ENCODE measurements at regions not wholly inside any gene's neighbourhood (a gene's known extent, or its start where the extent isn't known, plus 50 kb on each side); places are given as distances from the start of the nearest gene placed in this dataset.

DNA sequence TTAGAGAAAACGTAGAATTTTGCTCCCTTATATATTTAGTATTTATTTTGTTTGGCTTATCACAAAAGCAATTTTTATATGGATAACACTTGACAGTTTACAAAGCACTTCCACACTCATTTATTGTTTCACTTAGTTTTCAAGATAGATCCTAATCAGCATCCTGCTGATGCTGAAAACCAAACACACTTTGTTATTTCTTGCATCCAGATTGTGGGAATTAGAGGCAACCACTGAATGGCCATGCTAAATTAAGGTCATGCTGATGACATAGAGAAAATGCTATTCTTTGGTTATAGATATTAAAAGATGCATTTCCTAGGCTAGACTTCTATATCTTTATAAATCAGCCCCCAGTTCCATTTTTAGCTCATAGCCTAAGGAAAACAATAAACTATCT lies 474.1 kb upstream of the KCNMB2 start:
- TF ChIP-seq, protein P1, sequence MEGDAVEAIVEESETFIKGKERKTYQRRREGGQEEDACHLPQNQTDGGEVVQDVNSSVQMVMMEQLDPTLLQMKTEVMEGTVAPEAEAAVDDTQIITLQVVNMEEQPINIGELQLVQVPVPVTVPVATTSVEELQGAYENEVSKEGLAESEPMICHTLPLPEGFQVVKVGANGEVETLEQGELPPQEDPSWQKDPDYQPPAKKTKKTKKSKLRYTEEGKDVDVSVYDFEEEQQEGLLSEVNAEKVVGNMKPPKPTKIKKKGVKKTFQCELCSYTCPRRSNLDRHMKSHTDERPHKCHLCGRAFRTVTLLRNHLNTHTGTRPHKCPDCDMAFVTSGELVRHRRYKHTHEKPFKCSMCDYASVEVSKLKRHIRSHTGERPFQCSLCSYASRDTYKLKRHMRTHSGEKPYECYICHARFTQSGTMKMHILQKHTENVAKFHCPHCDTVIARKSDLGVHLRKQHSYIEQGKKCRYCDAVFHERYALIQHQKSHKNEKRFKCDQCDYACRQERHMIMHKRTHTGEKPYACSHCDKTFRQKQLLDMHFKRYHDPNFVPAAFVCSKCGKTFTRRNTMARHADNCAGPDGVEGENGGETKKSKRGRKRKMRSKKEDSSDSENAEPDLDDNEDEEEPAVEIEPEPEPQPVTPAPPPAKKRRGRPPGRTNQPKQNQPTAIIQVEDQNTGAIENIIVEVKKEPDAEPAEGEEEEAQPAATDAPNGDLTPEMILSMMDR (IDR thresholded peaks at IDR 0.05; ENCODE audit: insufficient read depth, missing control alignments): no peak
- FAIRE-seq: no peak
- DNase-seq (ENCODE audit: insufficient read length, low spot score): no peak

DNA sequence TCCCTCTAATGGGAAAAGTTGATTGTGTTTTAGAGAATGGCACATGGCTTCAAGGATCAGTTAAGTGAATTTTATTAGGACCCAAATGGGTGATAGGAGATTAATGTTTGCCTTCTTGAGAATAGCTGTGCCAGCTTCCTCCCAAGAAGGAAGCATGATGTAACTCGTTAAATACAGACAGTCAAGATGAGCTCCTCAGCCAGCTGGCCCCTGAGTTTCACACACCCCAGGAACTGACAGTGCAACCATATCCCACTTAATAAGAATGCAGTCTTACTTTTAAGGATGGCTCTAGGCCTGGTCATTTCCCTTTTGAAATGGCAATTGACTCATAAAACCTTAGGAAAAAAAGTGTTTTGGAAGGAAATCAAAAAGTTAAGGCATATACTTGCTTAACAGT lies 472.8 kb upstream of the KCNMB2 start:
- FAIRE-seq (no peak), DNase-seq (ENCODE audit: insufficient read length, low spot score) (no peak)
- TF ChIP-seq, protein P1 (IDR thresholded peaks at IDR 0.05; ENCODE audit: insufficient read depth, missing control alignments): no peak

DNA sequence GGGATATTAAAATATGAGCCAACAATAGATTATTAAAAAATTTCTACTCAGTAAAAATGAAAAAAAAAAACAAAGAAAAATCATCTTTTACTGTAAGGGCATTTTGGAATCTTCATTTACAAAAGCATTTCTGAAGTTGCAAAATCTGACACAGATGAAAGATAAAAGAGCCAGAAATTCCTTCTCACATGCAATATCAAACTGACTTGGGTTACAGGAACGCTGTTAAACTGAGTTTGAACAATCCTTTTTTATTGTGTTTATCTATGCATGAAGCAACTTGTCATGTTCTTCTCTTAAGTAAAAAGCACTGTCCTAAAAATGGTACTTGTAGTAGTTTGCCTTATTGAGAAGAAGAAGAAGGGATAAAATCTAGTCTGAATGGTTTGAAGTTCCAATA lies 468.5 kb upstream of the KCNMB2 start:
- no peak for FAIRE-seq
- TF ChIP-seq, protein P1 (IDR thresholded peaks at IDR 0.05; ENCODE audit: insufficient read depth, missing control alignments): no peak
- no peak for DNase-seq (ENCODE audit: insufficient read length, low spot score)

DNA sequence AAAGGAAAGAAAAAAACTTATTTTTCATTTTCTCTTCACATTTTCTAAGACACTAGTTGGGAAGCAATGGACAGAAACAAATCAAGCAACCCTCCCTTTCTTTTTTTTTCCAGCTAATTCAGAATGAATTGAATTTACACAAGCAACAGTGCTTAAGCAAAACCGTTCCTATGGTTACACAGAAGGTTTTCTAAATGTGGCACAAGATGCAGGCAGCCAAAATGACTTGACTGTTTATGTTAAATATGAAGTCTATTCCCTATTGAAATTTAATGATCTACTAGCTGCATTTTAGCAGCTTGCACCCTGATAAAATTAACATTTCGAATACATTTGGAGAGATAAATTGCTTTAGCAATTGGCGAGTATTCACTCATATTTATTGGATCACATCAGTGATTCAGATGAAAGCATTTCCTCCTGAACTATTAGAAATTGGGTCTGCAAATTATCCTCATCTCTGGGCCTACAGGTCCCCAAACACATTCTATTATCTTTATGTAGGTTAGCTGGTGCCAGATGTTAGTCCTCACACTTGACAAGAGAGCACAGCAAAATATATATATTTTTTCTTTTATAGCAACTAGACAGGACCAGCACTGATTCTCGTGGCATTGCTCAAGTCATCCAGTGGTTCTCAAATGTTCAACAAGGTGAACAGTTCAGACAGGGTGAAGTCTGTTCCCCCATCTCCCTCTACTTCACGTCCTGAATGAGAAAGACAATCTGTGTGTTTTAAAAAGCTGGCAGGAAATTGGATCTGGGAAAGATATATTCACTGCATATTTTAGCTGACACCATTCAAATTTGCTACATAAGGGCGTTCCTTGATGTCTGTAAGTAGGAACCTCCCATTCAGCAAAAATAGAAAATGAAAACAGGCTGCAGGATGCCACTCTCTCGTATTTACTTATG lies 463.6 kb upstream of the KCNMB2 start:
- TF ChIP-seq, protein P1 (IDR thresholded peaks at IDR 0.05; ENCODE audit: insufficient read depth, missing control alignments): no peak
- FAIRE-seq (no peak), DNase-seq (ENCODE audit: insufficient read length, low spot score) (no peak)

DNA sequence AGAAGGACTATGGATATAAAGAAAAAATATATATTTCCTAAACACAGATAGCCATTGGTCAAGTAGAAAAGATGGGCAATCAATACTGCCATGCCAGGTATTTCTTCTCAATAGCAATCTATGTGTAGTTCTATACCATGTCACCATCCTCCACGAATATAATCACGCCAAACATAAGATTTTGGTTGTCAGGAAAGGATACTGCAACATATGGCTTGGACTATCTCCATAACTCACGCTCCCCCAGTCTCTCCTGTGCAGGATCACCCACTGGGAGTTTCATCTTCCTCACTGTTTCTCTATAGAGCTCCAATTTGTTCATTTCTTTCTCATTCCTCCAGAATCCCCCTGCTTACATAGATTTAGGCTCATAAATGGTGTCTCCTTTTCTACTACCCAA lies 462.9 kb upstream of the KCNMB2 start:
- no peak for FAIRE-seq
- TF ChIP-seq, protein P1 (IDR thresholded peaks at IDR 0.05; ENCODE audit: insufficient read depth, missing control alignments): no peak
- no peak for DNase-seq (ENCODE audit: insufficient read length, low spot score)

DNA sequence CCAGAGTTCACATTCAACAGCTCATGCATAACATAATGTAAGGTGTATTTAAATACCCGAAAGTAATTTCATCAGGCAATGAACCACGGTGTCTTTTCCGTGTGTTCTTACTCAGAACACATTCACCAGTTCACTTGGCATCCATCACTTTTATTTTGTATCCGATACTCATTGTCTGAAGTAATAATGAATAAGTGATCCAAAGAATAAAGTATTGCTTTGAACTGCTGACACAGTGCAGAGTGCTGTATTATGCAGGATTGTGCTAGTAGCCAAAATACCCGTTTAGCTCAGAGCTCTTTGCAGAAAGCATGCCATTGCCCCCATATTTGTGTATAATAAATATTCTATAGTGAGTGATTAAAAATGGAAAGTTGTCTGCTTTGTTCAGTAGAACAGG lies 460.9 kb upstream of the KCNMB2 start:
- TF ChIP-seq, protein P1 (IDR thresholded peaks at IDR 0.05; ENCODE audit: insufficient read depth, missing control alignments): no peak
- FAIRE-seq (no peak), DNase-seq (ENCODE audit: insufficient read length, low spot score) (no peak)

DNA sequence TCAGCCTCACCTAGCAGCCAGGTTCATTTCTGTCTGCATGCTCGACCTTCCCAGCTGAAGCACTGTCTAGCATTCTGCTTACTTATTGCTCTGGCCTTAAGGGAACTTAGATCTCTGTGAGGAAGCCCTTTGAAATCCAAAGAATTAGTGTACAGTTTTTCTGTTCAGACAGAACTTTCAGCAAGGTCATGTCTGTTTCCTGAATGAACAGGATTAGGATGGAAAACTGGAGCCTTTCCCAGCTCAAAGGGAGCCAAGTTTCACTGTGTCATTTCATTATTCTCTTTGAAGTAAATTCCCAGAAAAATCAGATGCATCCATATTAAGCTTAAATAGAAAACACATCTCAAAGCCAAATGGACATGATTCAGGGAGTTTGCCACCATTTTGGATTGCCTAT lies 457.3 kb upstream of the KCNMB2 start:
- TF ChIP-seq, protein P1 (IDR thresholded peaks at IDR 0.05; ENCODE audit: insufficient read depth, missing control alignments): no peak
- no peak for FAIRE-seq

More for the DNA sequence above, 457.3 kb upstream of the KCNMB2 start:
- no peak for DNase-seq (ENCODE audit: insufficient read length, low spot score)
